HG03565 (cell line): ENCODE measurements at regions not wholly inside any gene's neighbourhood (a gene's known extent, or its start where the extent isn't known, plus 50 kb on each side); places are given as distances from the start of the nearest gene placed in this dataset.
A peak's percentile ranks its signal among the peaks of the same experiment; 100 is the strongest.
"Not testable (repeated sequence)": the region's sequence is repeated elsewhere in the genome, so short reads cannot be mapped to it uniquely, and the experiment has no call there.

ENCODE experiments used
- ATAC-seq: cut with Tn5 transposase; IDR thresholded peaks from one replicate; pipeline ENCODE4 v1.9.1; 2021; ENCODE audit warnings: mild to moderate bottlenecking, moderate library complexity; ENCODE audit not compliant: unreplicated experiment

DNA sequence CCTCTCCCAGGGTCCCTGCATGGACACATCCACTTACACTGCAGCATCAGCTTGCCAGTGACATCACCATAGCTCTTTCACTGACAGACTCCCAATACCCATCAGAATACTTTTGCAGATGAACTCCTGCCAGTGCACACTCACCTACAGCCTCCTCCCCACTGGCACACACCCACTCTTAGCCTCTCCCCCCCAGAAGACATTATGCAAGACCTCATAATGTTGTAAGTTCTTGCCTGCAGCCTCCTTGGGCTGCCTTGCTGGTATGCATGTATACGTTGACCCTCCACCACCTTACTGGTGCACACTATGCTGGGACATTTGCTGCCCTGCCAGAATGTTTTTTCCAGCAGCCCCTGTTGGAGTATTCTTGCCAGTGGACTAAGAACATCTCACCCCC lies 324.2 kb downstream of the AEBP2 start:
- ATAC-seq, result no peak

DNA sequence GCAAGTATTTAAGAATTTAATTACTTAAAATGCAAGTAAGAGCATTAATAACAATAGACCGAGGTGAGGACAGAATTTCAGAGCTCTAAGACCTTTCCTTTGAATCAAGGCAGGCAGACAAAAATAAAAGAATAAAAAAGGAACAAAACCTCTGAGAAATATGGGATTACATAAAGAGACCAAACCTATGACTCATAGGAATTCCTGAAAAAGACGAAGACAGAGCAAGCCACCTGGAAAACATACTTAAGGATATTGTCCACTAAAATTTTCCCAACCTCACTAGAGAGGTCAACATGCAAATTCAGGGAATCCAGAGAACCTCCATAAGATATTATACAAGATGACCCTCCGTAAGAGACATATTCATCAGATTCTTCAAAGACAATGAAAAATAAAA lies 325.1 kb downstream of the AEBP2 start:
- ATAC-seq, result no peak

DNA sequence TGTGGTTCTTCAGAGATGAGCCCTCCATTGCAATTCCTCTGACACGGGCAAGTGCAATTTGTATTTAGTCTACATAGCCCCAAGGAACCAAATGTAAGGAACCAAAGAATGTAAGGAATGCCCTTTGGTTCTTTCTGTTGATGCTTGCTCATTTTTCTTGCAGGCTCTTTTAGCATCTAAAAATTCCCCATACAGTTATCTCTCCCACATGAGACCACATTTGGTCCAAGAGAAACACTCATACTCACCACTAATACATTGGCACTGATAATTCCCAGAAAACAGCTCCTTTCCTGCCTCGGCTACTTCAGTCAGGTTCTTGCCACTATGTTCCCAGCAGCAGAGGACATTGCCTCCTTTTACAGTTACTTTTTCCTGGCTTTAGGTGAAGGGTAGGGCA lies 332.6 kb downstream of the AEBP2 start:
- ATAC-seq, result no peak

DNA sequence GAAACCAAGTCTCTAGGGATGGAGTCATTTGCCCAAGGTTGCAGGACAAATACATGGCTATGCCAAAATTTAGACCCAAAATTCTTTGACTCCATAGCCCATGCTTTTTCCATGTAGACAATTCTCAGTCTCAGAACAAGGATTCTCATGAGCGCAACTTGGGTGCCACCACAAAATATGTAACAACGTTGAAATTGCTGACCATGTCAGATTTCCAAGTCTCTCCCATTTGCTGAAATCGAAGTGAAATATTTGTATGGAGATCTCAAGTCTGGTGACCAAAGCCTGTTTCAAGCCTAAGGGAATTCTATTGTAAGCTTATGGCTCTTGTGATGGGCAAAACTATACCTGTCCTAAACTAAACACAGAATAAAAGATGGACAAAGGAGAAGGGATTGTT lies 333.5 kb downstream of the AEBP2 start:
- no peak for ATAC-seq

DNA sequence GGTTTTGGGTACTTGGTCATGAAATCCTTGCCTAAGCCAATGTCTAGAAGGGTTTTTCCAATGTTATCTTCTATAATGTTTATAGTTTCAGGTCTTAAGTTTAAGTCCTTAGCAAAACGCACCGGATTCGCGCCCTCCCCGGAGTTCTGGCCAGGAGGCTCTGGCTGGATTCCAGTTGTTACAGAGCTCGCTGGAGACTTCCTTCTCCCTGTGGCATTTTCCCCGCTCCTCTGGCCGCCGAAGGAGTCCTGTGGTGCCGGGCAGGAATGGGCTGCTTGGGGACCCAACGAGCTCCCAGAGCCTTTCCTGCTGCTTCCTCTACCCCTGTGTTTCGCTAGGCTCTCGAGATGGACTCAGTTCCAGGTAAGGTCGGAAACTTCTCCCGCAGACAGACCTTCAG lies 335.9 kb downstream of the AEBP2 start:
- ATAC-seq, result no peak

DNA sequence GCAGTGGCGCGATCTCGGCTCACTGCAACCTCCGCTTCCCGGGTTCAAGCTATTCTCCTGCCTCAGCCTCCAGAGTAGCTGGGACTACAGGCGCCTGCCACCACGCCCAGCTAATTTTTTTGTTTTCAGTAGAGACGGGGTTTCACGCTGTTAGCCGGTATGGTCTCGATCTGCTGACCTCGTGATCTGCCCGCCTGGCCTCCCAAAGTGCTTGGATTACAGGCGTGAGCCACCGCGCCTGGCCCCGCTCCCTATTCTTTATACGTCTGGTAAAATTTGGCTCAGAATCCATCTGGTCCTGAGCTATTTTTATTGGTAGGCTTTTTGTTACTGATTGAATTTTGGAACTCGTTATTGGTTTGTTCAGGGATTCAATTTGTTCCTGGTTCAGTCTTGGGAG lies 336.7 kb downstream of the AEBP2 start:
- ATAC-seq, result not testable (repeated sequence)

DNA sequence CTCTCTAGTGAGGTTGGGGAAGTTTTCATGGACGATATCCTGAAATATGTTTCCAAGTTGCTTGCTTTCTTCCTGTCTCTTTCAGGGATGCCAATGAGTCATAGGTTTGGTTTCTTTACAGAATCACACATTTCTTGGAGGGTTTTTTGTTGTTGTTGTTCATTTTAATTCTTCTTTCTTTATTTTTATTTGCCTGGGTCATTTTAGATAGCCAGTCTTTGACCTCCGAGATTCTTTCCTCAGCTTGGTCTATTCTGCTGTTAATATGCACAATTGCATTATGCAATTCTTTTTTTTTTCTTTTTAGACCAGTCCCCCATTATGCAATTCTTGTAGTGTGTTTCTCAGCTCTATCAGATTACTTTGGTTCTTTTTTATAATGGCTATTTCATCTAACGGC lies 338.9 kb downstream of the AEBP2 start:
- ATAC-seq, result no peak

DNA sequence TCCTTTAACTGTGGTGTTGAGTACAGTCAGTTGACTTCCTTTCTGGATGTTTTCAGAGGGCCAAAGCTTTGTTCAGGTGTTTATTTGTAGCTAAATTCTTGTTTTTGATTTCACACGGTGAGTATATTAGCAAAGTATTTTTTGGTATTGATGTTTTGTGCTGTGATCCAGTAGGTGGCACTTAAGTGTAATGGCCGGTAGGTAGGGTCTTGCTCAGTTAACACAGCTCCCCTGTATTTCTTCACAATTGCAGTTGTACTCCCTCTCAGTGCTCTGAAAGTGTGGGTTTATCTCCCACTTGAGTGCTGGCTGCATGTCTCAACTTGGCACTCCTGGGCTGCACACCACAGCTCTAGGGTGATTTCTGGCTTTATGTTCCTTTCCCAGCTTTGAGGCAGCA lies 339.5 kb downstream of the AEBP2 start:
- no peak for ATAC-seq

DNA sequence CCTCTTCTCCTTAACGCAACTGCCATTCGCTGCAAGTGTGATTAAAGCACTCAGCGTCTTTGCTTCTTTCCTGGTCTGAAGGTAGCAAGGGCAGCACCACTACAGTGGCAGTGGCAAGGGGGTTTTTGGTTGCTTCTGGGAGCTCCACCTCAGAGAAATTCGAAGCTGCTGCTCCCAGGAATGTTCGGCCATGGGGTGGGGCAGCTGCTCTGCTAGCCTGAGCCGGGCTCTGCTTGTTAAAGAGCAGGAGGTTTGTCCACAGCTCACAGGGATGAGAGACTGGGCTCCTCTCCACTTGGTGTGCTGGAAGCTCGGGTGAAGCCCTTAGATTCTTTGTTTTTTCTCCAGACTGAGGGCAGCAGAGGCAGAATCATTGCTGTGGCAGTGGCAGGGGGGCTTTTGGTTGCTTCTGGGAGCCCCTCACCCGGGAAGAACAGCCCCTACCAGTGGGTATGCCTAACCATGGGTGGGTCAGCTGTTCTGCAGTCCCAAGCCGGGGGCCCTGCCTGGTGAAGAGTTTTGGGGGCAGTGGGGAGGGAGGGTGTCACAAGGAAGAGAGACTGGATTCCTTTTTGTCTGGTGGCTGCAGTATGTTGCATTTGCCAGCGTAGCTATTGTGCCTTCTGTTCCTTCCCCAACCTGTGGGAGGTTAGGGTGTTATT lies 340.2 kb downstream of the AEBP2 start:
- ATAC-seq, result no peak

DNA sequence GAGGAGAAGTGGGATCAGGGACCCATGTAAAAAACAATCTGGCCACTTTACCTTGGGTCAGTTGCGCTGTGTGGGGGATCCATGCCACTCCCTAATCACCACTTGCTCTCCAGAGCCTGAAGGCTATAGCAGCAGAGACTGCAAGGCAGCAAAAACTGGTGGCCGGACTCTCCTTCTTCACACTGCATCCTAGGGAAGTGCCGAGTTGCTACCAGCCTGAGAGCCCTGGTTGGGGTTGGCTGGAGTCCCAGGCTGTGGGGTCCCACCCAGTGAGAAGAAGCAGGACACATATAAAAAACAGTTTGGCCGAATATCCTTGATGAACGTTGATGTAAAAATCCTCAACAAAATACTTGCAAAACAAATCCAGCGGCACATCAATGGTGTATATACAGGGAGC lies 341.2 kb downstream of the AEBP2 start:
- ATAC-seq, result no peak

DNA sequence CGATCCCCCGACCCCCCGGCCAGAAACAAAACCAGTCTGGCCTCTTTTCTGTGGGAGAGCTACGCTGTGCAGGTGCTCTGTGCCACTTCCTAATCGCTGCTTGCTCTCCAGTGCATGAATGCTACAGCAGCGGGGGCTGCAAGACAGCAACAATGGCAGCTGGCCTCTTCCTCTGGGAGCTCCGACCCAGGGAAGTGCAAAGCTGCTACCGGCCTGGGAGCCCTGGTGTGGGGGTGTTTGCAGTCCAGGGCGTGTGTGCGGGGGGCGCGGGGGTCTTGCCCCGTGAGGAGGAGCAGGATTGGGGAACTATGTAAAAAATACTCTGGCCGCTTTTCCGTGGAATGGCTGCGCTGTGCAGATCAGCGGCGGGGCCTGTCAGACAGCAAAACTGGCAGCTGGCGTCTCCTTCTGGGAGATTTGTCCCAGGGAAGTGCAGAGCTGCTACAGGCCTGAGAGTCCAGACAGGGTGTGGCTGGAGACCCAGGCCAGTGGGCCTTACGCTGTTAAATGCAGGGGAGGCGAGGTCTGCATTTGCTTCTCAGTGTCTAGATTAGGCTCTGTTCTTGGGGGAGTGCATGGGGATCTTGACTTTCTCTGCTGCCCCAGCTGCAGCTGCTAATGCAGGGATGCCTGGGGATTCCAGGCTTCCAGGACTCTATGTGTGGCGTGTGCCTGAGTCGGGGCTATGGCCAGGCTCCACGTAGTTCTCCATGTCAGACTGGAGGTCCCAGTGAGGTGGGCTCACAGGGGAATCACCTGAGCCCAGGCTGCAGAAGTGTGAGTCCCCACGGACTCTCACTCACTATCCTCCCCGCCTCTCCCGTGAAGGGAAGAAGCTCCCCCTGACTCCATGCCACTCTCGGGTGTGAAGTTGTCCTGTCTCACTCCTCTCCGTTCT lies 344.5 kb downstream of the AEBP2 start:
- ATAC-seq, result no peak

DNA sequence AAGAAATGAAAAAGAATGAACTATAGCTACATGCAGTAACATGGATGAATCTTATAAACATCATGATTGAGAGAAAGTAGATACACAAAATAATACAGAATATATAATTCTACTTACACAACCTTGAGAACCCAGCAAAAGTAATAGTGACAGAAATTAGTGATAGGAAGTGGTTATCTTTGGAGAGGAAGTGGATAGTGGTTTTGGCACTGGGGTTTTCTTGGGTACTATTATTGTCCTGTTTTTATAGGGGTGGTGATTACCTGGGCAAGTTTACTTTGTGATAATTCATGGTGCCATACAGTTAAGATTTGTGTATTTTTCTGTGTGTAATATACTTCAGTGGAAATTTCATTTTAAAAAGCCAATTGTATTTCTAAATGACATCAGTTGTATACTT lies 352.7 kb downstream of the AEBP2 start:
- no peak for ATAC-seq

DNA sequence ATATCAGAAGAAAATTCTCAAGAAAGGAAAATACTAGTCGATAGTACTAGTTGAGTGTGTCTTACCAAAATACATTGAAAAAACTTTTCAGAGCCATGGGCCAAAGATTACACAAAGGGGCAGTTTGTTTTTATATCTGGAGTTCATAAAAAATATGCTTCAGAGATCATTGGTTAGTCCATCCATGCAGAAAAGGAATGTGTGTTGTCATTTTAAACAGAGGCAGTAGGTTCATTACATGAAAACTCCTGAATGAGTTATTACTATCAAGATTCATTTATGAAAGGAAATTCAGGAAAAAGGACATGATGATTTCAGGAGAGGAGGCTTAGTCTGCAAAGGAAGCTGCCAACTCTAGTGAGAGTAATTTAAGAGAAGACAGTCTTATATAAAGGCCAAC lies 354.8 kb downstream of the AEBP2 start:
- ATAC-seq, result no peak

DNA sequence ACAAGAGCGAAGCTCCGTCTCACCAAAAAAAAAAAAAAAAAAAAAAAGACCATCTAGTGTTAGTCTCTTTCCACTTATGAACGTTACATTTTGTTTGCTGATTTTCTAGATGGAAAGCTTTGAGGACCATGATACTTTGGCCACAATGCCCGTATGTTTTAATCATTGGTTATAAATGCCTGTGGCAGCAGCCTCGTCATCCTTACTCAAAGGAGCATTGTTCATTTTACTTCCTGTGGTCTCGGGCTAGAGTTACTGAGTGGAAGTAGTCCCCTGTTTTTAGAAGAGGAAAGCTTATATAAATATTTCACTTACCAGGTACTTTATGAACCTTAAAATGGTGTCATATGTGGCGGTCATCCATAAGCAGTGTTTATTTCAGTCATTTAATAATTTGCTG lies 359.9 kb downstream of the AEBP2 start:
- no peak for ATAC-seq

DNA sequence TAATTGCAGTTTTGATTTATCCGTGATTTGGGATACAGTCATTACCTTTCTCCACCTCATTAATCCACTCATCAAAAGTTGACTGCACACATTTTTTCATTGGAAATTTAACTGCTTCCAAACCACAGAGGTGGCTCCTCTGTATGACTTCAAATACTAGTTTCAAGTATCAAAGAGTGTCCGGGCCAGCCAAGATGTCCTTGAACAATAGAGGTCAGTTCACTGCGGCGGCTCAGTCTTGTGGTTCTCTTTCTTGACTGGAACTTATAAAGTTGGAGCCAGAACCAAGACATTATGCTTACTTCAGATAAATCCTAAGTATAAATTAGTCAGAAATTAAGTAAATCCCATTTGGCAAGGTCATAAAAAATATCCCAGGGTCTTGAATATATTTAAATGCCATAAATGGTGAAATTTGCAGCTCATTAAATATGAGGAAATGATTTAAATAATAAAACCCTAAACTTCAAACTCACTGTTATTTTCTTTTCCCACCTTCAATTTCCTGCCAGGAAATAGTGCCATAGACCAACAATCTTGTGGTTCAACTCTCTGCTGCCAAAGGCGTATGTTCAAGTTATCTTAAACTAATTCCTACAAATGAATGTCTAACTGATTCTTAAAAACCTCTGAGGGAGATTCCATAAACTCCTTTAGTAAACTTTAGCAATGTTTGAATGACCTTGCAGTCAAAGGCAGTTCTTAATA lies 360.8 kb downstream of the AEBP2 start:
- no peak for ATAC-seq

DNA sequence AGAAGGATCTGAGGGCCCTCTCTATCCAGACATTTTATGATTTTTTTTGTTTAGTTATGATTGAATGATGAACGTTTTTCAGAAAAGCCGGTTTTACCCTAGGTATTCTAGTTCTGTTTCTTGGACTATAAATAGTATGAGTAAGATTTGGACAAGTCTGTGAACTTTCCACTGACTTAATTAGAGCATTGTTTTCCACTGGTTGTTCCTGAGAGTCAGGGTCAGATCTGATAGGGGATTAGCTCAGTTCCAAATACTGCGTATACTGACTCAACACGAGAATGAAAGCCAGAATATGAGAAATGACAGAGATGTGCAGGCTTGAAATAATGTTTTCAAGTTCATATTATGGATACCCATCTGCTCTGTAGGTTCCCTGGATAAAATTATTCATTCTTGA lies 361.6 kb downstream of the AEBP2 start:
- peak; percentile 58 for ATAC-seq

DNA sequence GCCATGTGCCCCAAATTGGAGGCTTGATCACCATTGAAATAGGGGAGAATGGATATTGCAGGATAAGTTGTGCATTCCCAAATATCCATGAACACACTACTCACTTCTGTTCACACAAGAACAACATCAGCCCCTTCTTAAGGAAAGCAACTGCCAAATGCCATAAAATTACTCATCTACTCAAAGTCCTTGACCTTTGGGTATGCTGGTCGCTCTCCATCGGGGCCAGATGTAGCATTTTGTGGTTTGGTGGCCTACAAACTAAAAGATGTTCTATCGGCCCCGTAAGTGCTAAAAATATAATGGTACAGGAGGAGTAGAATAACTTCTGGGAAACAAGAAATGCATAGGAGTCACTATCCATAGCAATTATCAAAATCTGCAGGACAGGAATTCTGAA lies 362.6 kb downstream of the AEBP2 start:
- ATAC-seq, result no peak

DNA sequence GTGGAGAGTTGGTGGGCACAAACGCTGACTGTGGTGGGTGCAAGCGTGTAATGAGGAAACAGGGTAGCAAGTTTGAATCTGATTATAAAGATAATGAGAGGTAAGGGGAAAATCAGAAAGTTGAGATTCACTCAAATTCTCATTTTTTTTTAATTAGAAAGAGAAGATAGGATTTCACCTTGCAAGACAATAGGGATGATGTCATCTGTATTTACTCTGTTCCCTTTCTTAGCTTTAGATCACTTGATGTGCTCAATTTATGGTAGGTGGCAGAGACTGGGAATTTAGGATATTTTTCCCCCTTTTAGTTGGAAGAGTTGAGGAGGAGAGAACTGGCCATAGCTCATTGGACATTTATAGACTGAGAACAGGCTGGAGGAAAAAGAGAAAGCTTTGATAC lies 363.6 kb downstream of the AEBP2 start:
- no peak for ATAC-seq

DNA sequence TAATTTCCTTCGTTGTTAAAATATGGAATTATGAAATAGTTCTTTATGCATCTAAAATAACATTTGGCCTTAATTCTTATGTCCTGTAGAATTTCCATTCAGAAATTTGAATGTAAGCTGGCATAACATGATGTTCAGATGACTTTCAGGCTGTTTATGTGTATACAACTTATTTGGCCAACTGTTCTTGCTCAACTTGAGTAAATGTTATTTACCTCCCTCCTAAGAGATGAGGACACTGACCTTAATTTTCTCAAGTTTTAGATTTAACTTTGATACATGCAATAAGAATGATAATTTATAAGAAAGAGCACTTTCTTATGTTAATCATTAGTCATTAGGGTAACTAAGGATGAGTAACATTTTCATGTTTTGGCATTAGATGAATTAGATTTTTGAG lies 365.4 kb downstream of the AEBP2 start:
- ATAC-seq, result no peak

DNA sequence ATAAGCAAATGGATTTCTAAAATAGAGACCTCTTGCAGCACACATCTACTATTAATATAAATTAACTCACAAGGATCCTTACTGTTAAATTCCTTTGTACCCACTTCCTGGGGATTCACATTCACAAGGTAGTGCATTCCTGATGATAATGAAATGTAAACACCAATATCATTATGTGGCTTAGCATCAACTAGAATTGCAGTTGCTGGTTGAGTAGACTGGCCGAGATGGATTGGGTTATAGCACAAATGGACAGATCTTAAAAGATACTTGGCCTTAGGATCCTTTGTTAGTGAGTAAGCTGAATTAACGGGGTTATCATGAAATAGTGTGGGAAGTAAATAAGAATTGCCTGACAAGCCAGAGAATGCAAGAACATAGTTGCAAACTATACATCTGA lies 369.1 kb downstream of the AEBP2 start:
- no peak for ATAC-seq

DNA sequence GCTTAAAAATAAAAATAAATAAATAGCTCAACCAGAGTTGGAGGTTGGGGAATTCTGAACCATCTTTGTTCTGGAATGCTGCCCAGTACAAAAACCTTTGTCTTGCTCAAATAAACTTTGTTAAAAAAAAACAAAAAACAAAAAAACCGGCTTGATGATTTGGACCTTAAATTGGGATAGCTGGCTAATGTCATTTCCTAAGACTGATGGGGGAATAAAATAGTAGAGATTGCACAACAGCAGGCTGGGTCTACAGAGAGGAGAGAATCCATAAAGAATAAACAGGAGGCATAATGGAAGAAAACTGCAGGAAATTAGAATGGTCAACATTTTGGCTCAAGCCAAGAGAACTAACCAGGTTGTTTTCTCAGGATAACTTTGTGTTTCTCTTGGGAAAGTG lies 370.9 kb downstream of the AEBP2 start:
- no peak for ATAC-seq

DNA sequence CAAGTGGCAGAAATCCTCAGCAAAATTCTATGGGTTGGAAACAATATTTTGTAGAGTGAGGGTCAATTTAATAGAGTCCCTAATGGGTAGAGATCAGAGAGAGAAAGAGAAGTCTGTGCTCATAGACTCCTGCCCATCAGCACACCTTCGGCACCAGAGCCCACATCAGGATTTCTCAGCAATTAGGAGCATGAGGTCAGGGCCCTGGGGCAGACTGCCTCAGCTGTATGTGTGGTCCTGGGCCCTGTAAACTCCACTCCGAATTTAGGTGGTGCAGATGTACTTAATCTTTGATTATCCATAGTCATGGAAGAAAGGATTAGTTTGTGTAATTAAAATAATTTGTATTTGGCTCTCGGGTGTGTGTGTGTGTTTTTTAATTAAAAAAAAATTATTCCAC lies 372.6 kb downstream of the AEBP2 start:
- no peak for ATAC-seq
